Naive thymus-derived CD8-positive, alpha-beta T cell (primary cell): ENCODE measurements at regions not wholly inside any gene's neighbourhood (a gene's known extent, or its start where the extent isn't known, plus 50 kb on each side); places are given as distances from the start of the nearest gene placed in this dataset.

Source experiments
- ATAC-seq, 2 donors: fragments of 150-1000 bp; cut with Tn5 transposase in 1 of 2; sonication (Bioruptor Pico), chemical (Tn5 transposase) in 1 of 2; 1 replicate in 1 of 2; 2 replicates in 1 of 2; pipeline ENCODE4 v1.10.0; 2021; ENCODE audit warnings: mild to moderate bottlenecking in 2 of 2, moderate library complexity in 2 of 2
- POLR2A ChIA-PET: fragments of 350-600 bp; sonication (Branson Sonifier 250); formaldehyde crosslinking; loops from one replicate; lab custom pipeline; 2021; ENCODE audit warnings: antibody characterized with exemption; lab: Charles Lee
- DNase-seq, 10 donors: peaks; one replicate each; pipeline versions ENCODE4 v3.0.0 to v3.0.0-alpha.2; 2020 to 2022
- H3K27ac Mint-ChIP-seq, 10 donors: one replicate each; pipeline ENCODE4 v1.8.0; 2020 to 2022; ENCODE audit warnings: mild to moderate bottlenecking in 10 of 10, mixed read lengths in 10 of 10, moderate library complexity in 4 of 10, inconsistent platforms in 1 of 10
- H3K27me3 Mint-ChIP-seq, 5 donors: one replicate each; pipeline ENCODE4 v1.8.0; 2021 to 2022; ENCODE audit warnings: mixed read lengths in 5 of 5
- H3K36me3 Mint-ChIP-seq, 3 donors: one replicate each; pipeline ENCODE4 v1.8.0; 2020 to 2022; ENCODE audit warnings: mixed read lengths in 3 of 3, mild to moderate bottlenecking in 2 of 3, inconsistent platforms in 1 of 3
- H3K4me1 Mint-ChIP-seq, 4 donors: one replicate each; pipeline ENCODE4 v1.8.0; 2021 to 2022; ENCODE audit warnings: mixed read lengths in 4 of 4
- H3K4me3 Mint-ChIP-seq, 10 donors: one replicate each; pipeline ENCODE4 v1.8.0; 2020 to 2022; ENCODE audit warnings: mild to moderate bottlenecking in 10 of 10, mixed read lengths in 10 of 10, moderate library complexity in 6 of 10, inconsistent platforms in 1 of 10
- H3K9me3 Mint-ChIP-seq, 9 donors: one replicate each; pipeline ENCODE4 v1.8.0; 2020 to 2022; ENCODE audit warnings: mixed read lengths in 9 of 9, mild to moderate bottlenecking in 3 of 9, inconsistent platforms in 1 of 9, moderate library complexity in 1 of 9

DNA sequence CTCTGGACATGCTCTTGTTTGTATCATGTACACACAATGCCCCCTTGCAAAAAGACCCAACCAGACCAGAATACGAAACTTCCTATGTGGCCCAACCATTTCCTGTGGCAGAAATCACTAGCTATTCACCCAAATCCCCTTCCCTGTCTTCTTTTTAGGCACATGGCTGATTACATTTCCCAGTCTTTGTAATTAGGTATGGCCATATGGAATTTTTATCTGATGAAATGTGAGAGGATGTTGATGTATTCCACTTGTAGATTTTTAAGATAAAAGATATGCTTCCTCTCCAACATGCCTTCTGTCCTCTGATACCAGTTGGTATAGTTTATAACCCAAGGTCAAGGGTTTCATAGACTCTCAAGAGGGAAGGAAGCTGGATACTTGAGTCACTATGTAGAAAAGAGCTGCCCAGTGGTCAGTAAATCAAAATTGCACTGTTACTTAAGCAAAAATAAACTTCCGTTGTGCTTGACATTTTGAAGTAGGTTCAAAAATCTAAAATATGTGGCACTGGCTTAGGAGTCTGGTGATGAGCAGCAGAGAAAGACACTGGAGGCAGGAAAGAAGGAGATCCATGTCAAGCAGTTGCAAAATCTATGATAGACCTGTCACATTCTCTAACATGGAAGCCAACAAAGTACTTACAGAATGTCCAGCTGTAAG is 297.4 kb downstream of the SMAD2 start:
- POLR2A ChIA-PET = no interaction called here
- Mint-ChIP-seq H3K27me3 (peaks cover 5 to 26% (median 10%) of the 10 kb centered on the region in 5 donors), H3K9me3 (peaks cover 0 to 4% (median 0%) of the 10 kb centered on the region in 9 donors), H3K27ac (no peak overlapping the region), H3K36me3 (no peaks in the 10 kb centered on the region), H3K4me1 (no peaks in the 10 kb centered on the region), H3K4me3 (no peak overlapping the region)
- no peak for DNase-seq
- no peak for ATAC-seq

DNA sequence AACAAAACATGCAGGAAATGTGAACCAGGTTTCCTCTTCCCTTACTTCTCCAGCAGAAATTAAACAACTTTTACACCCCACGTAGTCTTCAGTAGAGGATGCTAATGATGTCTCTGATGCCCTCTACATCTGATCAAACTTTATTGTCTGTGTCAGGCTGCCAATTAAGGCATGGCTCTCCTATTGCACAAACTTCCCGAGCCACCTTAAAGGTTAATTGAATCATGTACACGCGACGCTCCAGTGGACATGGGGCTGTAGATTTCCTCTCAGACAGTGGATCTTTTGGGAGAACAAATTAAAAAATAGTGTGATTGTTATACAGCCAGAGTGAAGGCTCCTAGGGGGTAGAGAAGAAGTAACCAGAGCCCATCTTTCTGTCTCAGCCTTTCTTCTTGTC is 301.6 kb downstream of the SMAD2 start:
- Mint-ChIP-seq H3K4me3 (no peak overlapping the region), H3K27me3 (peaks cover 5 to 29% (median 7%) of the 10 kb centered on the region in 5 donors), H3K36me3 (no peaks in the 10 kb centered on the region), H3K27ac (no peak overlapping the region), H3K9me3 (no peaks in the 10 kb centered on the region), H3K4me1 (no peaks in the 10 kb centered on the region)
- no peak for DNase-seq
- POLR2A ChIA-PET = no interaction called here
- ATAC-seq = no peak

DNA sequence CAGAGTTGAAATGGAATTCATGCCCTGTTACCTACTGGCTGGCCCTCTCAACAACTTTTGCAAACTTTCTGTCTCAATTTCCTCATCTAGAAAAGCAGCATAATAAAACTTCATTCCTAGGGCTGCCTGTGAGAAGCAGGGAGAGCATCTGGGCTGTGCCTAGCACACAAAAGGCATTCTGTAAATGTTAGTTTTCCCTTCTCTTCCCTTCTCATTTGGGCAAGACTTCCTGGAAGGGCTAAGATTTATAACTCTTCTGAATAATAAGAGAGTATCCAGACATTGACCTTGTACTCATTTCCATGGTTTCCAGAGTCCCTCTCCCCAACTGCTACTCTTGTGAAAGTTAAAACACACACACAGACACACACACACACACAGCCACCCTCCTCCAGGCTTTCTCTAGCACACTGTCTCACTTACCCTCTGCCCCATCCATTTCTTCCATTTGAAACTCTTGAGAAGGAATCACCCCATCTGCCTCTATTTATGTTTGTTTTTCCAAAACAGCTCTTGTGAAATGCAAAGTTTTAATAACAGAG is 302.1 kb downstream of the SMAD2 start:
- ATAC-seq = no peak
- Mint-ChIP-seq H3K36me3 (no peaks in the 10 kb centered on the region), H3K9me3 (no peaks in the 10 kb centered on the region), H3K4me3 (no peak overlapping the region), H3K4me1 (no peaks in the 10 kb centered on the region), H3K27ac (no peak overlapping the region), H3K27me3 (peaks cover 5 to 29% (median 6%) of the 10 kb centered on the region in 5 donors)
- POLR2A ChIA-PET = no interaction called here
- no peak for DNase-seq

DNA sequence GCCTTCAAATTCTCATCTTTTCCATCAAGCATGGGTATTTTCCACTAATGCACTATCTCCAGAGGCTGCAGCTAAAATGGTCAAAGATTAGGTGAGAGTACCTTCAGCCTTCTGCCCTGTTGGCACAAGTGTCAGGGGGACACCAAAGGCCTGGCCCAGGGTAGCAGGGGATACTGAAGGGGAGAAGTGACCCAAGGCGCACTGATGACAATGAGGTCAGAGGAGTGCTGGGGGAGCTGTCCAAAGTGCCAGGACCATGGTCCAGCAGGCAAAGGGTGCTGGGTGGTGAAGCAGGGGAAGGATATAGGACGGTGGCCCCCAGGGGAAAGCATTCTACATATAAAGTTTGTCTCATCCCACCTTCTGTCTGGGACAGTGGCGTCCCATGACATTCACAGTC is 303.4 kb downstream of the SMAD2 start:
- H3K27ac Mint-ChIP-seq = no peak overlapping the region
- ATAC-seq (no peak), DNase-seq (no peak)
- H3K4me1 Mint-ChIP-seq = no peaks in the 10 kb centered on the region
- H3K4me3 Mint-ChIP-seq = no peak overlapping the region
- POLR2A ChIA-PET = no interaction called here
- no peaks in the 10 kb centered on the region for H3K36me3 Mint-ChIP-seq
- peaks cover 6 to 34% (median 10%) of the 10 kb centered on the region in 5 donors for H3K27me3 Mint-ChIP-seq
- peaks cover 0 to 2% (median 0%) of the 10 kb centered on the region in 9 donors for H3K9me3 Mint-ChIP-seq

DNA sequence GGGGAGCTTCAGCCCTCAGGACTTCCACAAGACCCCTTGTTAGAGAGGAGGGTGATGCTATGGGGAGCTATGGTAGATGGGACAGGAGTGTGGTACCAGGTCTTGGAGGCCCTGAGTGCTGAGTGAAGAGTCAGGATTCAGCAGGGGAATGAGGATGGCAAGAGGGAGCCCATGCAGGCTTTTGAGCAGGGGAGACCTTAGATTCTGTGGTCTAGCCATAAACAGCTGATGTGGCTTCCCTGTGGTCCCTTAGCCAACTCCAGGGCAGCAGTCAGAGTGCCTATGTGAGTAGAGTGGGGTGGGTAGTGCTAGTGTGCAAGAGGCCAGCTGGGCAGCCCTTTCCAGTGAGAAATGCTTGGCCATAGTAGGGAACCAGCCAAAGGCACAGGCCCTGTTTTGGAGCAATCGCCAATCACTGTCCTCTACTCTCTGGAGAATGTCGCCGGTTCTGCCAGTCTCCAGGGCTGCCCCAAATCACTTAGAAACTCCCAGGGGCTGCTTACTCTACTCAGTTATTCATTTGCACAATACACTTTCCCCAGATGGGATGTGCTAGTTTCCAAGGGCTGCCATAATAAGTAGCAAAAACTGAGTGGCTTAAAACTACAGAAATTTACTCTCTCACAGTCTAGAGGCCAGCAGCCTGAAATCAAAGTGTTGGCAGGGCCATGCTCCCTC is 310.5 kb downstream of the SMAD2 start:
- H3K4me1 Mint-ChIP-seq = no peaks in the 10 kb centered on the region
- H3K27me3 Mint-ChIP-seq = peaks cover 11 to 58% (median 17%) of the 10 kb centered on the region in 5 donors
- DNase-seq = no peak
- POLR2A ChIA-PET = no interaction called here
- H3K9me3 Mint-ChIP-seq = peaks cover 0 to 2% (median 0%) of the 10 kb centered on the region in 9 donors
- H3K36me3 Mint-ChIP-seq = no peaks in the 10 kb centered on the region
- no peak overlapping the region for H3K4me3 Mint-ChIP-seq
- H3K27ac Mint-ChIP-seq = no peak overlapping the region
- ATAC-seq = no peak

DNA sequence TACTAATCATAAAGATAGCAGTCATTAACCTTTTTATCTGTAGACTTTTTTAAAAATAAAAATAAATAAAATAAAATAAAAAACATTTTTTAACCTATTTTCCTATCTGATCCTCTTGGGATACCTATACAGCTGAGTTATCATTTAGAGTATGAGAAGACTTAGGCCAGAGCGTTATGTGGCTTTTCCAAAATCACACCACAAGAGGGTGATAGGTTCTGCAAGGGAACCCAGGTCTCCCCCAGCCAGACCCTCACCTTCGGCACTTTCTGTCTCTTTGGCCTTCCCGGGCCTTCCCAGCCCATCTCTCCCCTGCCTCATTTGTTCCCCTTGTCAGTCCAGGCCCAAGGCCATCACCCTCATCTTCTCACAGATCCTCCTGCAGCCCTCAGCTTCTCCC is 311.7 kb downstream of the SMAD2 start:
- H3K27me3 Mint-ChIP-seq = peaks cover 11 to 58% (median 17%) of the 10 kb centered on the region in 5 donors
- peaks cover 0 to 2% (median 0%) of the 10 kb centered on the region in 9 donors for H3K9me3 Mint-ChIP-seq
- DNase-seq (no peak), ATAC-seq (no peak)
- no peaks in the 10 kb centered on the region for H3K4me1 Mint-ChIP-seq
- no peak overlapping the region for H3K27ac Mint-ChIP-seq
- POLR2A ChIA-PET = no interaction called here
- no peaks in the 10 kb centered on the region for H3K36me3 Mint-ChIP-seq
- no peak overlapping the region for H3K4me3 Mint-ChIP-seq

DNA sequence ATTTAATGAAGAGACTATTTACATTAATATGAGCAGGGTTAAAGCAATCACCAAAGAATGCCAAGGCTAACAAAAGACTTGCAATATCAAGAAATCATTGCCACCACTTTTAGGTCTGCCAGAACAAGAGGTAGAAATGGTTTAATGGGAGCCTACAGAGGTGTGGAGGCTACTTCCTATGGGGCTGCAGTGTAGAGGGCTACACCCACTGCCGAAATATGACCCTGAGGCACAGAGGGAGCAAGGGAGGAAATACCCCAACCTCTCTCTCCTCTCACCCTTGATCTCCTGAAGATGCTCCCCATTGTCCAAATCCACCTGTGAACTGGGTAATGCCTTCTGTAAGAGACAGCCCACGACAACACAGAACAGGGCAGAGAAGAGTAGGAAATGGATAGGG is 315.4 kb downstream of the SMAD2 start:
- Mint-ChIP-seq H3K4me1 (no peaks in the 10 kb centered on the region), H3K4me3 (no peak overlapping the region), H3K27ac (no peak overlapping the region), H3K36me3 (peaks cover 0 to 6% (median 0%) of the 10 kb centered on the region in 3 donors), H3K9me3 (peaks cover 0 to 10% (median 5%) of the 10 kb centered on the region in 9 donors), H3K27me3 (peaks cover 6 to 52% (median 17%) of the 10 kb centered on the region in 5 donors)
- DNase-seq = no peak
- no peak for ATAC-seq
- POLR2A ChIA-PET = no interaction called here

DNA sequence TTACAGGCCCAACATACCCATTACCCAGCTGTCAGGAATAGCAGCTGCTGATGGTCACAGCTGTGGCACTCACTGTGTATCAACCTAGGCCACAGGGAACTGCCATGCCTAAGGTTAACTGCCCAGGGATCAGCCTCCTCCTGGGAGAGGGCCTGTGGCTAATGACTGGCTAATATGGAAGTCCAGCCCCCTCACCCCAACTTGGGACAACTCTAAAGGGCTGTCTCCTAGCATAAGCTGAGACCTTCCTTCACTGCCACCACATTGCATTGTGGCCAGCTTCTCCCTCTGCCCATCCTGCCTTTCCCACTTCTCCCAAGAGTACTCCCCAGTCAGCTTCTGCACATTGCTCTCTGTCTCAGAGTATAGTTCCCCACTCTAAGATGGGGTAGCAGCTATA is 316.5 kb downstream of the SMAD2 start:
- no peak overlapping the region for H3K4me3 Mint-ChIP-seq
- H3K27ac Mint-ChIP-seq = no peak overlapping the region
- POLR2A ChIA-PET = no interaction called here
- peaks cover 0 to 6% (median 0%) of the 10 kb centered on the region in 3 donors for H3K36me3 Mint-ChIP-seq
- ATAC-seq (no peak), DNase-seq (no peak)
- peaks cover 4 to 43% (median 9%) of the 10 kb centered on the region in 5 donors for H3K27me3 Mint-ChIP-seq
- no peaks in the 10 kb centered on the region for H3K4me1 Mint-ChIP-seq
- peaks cover 0 to 10% (median 5%) of the 10 kb centered on the region in 9 donors for H3K9me3 Mint-ChIP-seq

DNA sequence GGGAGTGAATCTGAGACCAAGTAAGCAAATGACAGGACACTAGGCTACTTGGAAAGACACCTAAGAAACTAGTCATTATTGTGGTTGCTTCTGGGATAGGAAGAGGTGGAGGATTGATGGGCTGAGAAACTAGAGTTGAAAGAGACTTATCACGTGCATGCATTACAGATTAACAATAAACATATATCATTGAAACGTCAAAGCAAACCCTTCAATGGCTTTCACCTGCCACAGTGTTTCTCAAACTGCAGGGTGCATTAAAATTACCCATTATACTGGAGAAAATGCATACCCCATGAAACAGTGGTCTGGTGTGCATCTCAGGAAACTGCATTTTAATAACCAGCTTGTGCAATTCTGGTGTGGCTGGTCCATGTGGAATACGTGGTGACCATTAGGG is 318.8 kb downstream of the SMAD2 start:
- ATAC-seq (no peak), DNase-seq (no peak)
- peaks cover 6 to 35% (median 7%) of the 10 kb centered on the region in 5 donors for H3K27me3 Mint-ChIP-seq
- no peaks in the 10 kb centered on the region for H3K4me1 Mint-ChIP-seq
- H3K27ac Mint-ChIP-seq = no peak overlapping the region
- peaks cover 0 to 10% (median 5%) of the 10 kb centered on the region in 9 donors for H3K9me3 Mint-ChIP-seq
- H3K4me3 Mint-ChIP-seq = no peak overlapping the region
- POLR2A ChIA-PET = no interaction called here
- H3K36me3 Mint-ChIP-seq = peaks cover 0 to 6% (median 0%) of the 10 kb centered on the region in 3 donors

DNA sequence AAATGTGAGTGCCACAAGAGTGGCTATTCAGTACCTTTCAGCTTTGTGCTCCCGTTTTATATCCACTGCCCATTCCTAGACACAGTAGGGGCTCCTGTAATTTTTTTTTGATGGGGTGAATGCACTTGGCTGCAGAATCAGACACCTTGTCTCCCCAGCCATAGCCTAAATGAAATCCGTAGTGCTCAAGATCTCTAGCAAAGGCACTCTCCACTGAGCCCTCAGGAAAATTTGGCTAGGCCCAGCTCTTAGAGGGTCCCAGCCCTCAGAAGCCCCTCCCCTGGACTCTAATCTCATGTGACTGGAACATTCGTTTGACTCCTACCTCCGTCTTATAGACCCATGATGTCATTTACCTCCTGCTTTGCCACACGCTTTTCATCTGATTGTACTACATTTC is 323.9 kb downstream of the SMAD2 start:
- peaks cover 8 to 35% (median 19%) of the 10 kb centered on the region in 5 donors for H3K27me3 Mint-ChIP-seq
- H3K36me3 Mint-ChIP-seq = peaks cover 0 to 6% (median 0%) of the 10 kb centered on the region in 3 donors
- H3K9me3 Mint-ChIP-seq = peaks cover 0 to 10% (median 5%) of the 10 kb centered on the region in 9 donors
- no peak overlapping the region for H3K4me3 Mint-ChIP-seq
- H3K27ac Mint-ChIP-seq = no peak overlapping the region
- no peak for ATAC-seq
- POLR2A ChIA-PET = no interaction called here
- H3K4me1 Mint-ChIP-seq = peaks cover 0 to 2% (median 0%) of the 10 kb centered on the region in 4 donors
- DNase-seq = no peak

DNA sequence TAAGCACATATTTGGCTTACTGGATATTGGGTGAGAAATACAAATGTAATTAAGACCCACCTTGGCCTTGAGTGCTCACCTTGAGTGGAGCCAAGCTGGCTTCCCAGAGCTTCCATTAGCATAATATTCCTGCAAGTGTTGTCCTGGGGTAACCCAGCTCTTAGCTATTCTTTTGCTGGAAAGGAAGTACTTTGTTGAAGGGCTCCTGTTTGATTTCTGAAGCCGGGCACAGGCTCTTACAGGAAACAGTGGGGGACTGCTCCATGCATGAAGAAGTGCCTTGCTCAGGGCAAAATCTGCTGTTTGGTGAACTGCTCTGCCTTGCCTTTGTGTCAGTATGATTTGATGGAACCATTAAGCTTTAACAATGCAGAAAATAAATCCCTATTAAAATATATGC is 325.4 kb downstream of the SMAD2 start:
- H3K4me3 Mint-ChIP-seq = no peak overlapping the region
- peaks cover 0 to 9% (median 0%) of the 10 kb centered on the region in 9 donors for H3K9me3 Mint-ChIP-seq
- no peak for ATAC-seq
- POLR2A ChIA-PET = no interaction called here
- no peak for DNase-seq
- no peak overlapping the region for H3K27ac Mint-ChIP-seq
- peaks cover 8 to 27% (median 19%) of the 10 kb centered on the region in 5 donors for H3K27me3 Mint-ChIP-seq
- H3K4me1 Mint-ChIP-seq = peaks cover 0 to 2% (median 0%) of the 10 kb centered on the region in 4 donors
- no peaks in the 10 kb centered on the region for H3K36me3 Mint-ChIP-seq

DNA sequence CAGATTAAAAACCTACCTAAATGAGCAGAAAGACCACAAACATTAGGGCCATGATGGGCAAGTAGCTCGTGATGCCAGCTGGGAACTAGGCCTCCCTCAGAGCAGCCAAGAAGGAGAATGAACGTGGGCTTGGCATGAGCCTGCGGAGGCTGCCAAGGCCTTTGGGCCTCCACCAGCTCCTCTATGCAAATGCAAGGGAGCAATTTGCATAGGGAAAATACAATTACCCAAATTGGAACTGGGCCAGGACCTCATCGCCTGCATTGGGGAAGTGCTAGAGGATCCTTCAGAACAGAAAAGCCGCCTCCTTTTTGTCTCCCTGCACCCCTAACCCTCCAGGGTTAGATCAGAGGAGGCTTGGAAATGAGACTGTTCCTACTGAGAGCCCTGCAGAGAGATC is 326.4 kb downstream of the SMAD2 start:
- Mint-ChIP-seq H3K4me1 (peaks cover 0 to 2% (median 0%) of the 10 kb centered on the region in 4 donors), H3K36me3 (no peaks in the 10 kb centered on the region), H3K4me3 (no peak overlapping the region), H3K27ac (no peak overlapping the region), H3K27me3 (peaks cover 8 to 26% (median 19%) of the 10 kb centered on the region in 5 donors), H3K9me3 (peaks cover 0 to 10% (median 0%) of the 10 kb centered on the region in 9 donors)
- POLR2A ChIA-PET = no interaction called here
- ATAC-seq (no peak), DNase-seq (no peak)

DNA sequence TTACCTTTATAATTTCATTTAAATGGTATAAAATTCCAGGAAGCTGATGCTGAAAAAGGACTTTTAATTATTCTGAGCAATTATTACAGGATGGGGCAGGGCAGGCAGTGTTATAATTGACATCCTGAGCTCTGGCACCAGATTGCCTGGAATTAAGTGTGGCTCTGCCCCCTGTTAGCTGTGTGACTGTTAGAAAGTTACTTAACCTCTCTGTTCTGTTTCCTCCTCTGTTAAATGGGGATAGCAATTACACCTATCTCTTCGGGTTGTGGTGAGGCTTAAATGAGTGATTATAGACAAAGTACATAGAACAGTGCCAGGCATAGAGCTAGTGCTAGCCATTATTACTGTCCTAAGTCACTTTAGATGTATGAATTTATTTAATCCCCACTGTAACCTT is 327.3 kb downstream of the SMAD2 start:
- H3K27ac Mint-ChIP-seq = no peak overlapping the region
- H3K4me3 Mint-ChIP-seq = no peak overlapping the region
- H3K4me1 Mint-ChIP-seq = peaks cover 0 to 2% (median 0%) of the 10 kb centered on the region in 4 donors
- DNase-seq (no peak), ATAC-seq (no peak)
- H3K27me3 Mint-ChIP-seq = peaks cover 2 to 19% (median 16%) of the 10 kb centered on the region in 5 donors
- POLR2A ChIA-PET = no interaction called here
- H3K9me3 Mint-ChIP-seq = peaks cover 0 to 10% (median 0%) of the 10 kb centered on the region in 9 donors
- no peaks in the 10 kb centered on the region for H3K36me3 Mint-ChIP-seq
